Thyroid gland (tissue), 4 donors: ENCODE measurements at regions not wholly inside any gene's neighbourhood (a gene's known extent, or its start where the extent isn't known, plus 50 kb on each side); places are given as distances from the start of the nearest gene placed in this dataset.
"Not testable (repeated sequence)": the region's sequence is repeated elsewhere in the genome, so short reads cannot be mapped to it uniquely, and the experiment has no call there.

Source experiments
- DNase-seq, 2 donors: peaks; one replicate each; pipeline ENCODE4 v3.0.0-alpha.2; 2019
- H3K27ac ChIP-seq, 3 donors: fragments of 200-600 bp; sonication (generic); 1 replicate in 2 of 3; 2 replicates in 1 of 3; pipeline ENCODE4 v1.5.1; 2016 to 2019; ENCODE audit warnings: mild to moderate bottlenecking in 1 of 3, moderate library complexity in 1 of 3
- H3K27me3 ChIP-seq: fragments of 200-600 bp; sonication (generic); one replicate; pipeline ENCODE4 v1.5.1; 2019
- H3K36me3 ChIP-seq, 2 donors: fragments of 200-600 bp; sonication (generic); one replicate each; pipeline ENCODE4 v1.5.1; 2016 to 2019
- H3K4me1 ChIP-seq, 2 donors: fragments of 200-600 bp; sonication (generic); one replicate each; pipeline ENCODE4 v1.5.1; 2017 to 2019
- H3K4me3 ChIP-seq, 3 donors: fragments of 200-600 bp; sonication (generic); replicated peaks in 1 of 3; 1 replicate in 2 of 3; 2 replicates in 1 of 3; pipeline ENCODE4 v1.5.1; 2016; ENCODE audit warnings: mild to moderate bottlenecking in 1 of 3
- H3K9me3 ChIP-seq: fragments of 200-600 bp; sonication (generic); one replicate; pipeline ENCODE4 v1.5.1; 2017
- WGBS, 2 donors: methylation state at CpG; one replicate each; pipeline ENCODE4 v1.1.5; 2017; 5-methylcytosine and 5-hydroxymethylcytosine counted together
- intact Hi-C: fragments of 100-400 bp; cut with DNase I; formaldehyde crosslinking; loops from one replicate; pipeline ENCODE4 v1.15.1; 2023
- TF ChIP-seq, protein P1 (sequence below), 6 experiments: fragments of 200-600 bp in 3 of 6; fragments of 450-650 bp in 3 of 6; sonication (generic) in 3 of 6; IDR thresholded peaks; one replicate each; pipeline ENCODE4 v1.5.1; 2016 to 2019; ENCODE audit warnings: antibody characterized with exemption in 6 of 6, mild to moderate bottlenecking in 2 of 6, inconsistent platforms in 1 of 6, moderate library complexity in 1 of 6

DNA sequence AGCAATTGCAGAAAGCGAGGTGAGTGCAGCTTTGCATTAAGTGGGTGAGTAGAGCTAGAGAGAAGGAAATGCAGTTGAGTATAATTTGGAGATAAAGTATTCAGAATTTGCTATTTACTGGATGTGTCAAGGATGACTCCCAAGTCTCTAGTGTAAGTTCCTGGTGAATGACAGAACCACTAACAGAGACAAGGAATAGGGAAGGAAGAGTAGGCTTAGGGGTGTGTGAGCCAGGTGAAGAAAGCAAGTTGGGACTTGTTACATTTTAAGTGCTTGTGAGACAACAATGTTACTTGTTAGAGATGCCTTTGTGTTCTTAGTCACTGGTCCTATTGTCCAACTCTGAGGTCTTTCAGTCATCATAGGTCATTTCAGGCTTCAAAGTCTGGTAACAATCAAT, 70.8 kb downstream of the TBC1D26 start:
- H3K27ac ChIP-seq, intact Hi-C loops, H3K9me3 ChIP-seq, H3K4me1 ChIP-seq, DNase-seq, H3K36me3 ChIP-seq, H3K27me3 ChIP-seq, H3K4me3 ChIP-seq: not testable (repeated sequence)
- 100% methylated on average over 1 of the region's 1 CpG for WGBS, 2 donors

- H3K36me3 ChIP-seq, H3K27ac ChIP-seq, DNase-seq, H3K27me3 ChIP-seq, H3K4me3 ChIP-seq, H3K9me3 ChIP-seq, intact Hi-C loops, H3K4me1 ChIP-seq: not testable (repeated sequence)
- 60% methylated on average over 1 of the region's 4 CpGs; no CpG with 5 or more reads in 1 of the 2 donors for WGBS, 2 donors
Measured at GRCh38 chr17:15806825-15807224, 74.7 kb downstream of the TBC1D26 start.

GRCh38 chr17:15813388-15813787, 81.3 kb downstream of the TBC1D26 start:
- H3K4me3 ChIP-seq, intact Hi-C loops, H3K9me3 ChIP-seq, H3K36me3 ChIP-seq, H3K4me1 ChIP-seq, H3K27me3 ChIP-seq, H3K27ac ChIP-seq, DNase-seq: not testable (repeated sequence)
- WGBS, 2 donors, result 77 to 78% methylated on average over 5 to 6 of the region's 7 CpGs

- 47 to 53% methylated on average over 3 of the region's 3 CpGs for WGBS, 2 donors
- H3K27me3 ChIP-seq, H3K27ac ChIP-seq, H3K4me3 ChIP-seq, H3K36me3 ChIP-seq, H3K9me3 ChIP-seq, intact Hi-C loops, H3K4me1 ChIP-seq, DNase-seq: not testable (repeated sequence)
Measured at GRCh38 chr17:15814003-15814402, 81.9 kb downstream of the TBC1D26 start.

DNA sequence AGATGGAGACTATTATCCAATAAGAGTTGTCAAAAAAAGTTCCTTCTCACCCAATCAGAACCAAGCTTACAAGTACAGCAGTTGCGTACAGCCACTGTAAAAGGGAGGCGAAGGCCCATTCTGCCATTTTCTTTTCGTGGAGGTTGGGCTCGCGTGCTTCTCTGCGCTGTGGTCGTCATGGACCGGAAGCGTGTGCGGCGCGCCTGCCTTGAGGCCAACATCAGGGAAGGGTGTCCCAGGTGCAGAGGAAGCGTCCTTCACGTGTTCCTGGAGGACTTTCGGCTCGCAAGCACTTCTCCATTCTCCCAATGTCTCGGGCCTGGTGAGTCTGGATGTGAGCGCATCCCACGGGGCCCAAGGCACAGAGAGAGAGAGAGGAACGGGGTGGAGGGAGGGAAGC, 85.8 kb downstream of the TBC1D26 start:
- 96 to 99% methylated on average over 12 to 19 of the region's 20 CpGs for WGBS, 2 donors
- H3K27ac ChIP-seq, intact Hi-C loops: not testable (repeated sequence)

GRCh38 chr17:15822280-15822679, 90.2 kb downstream of the TBC1D26 start:
- H3K36me3 ChIP-seq, DNase-seq, H3K9me3 ChIP-seq, H3K4me1 ChIP-seq, H3K4me3 ChIP-seq, H3K27me3 ChIP-seq, H3K27ac ChIP-seq: not testable (repeated sequence)
- intact Hi-C loops, result loop anchor here (10.0 kb wide), 1 partner anchor 173 kb away; the partner anchor contains the start of genes TTC19 and ZSWIM7
- 61 to 87% methylated on average over 4 of the region's 5 CpGs for WGBS, 2 donors

More for the DNA sequence above, 85.8 kb downstream of the TBC1D26 start:
- H3K4me3 ChIP-seq, H3K9me3 ChIP-seq, DNase-seq, H3K27me3 ChIP-seq, H3K36me3 ChIP-seq, H3K4me1 ChIP-seq: not testable (repeated sequence)

DNA sequence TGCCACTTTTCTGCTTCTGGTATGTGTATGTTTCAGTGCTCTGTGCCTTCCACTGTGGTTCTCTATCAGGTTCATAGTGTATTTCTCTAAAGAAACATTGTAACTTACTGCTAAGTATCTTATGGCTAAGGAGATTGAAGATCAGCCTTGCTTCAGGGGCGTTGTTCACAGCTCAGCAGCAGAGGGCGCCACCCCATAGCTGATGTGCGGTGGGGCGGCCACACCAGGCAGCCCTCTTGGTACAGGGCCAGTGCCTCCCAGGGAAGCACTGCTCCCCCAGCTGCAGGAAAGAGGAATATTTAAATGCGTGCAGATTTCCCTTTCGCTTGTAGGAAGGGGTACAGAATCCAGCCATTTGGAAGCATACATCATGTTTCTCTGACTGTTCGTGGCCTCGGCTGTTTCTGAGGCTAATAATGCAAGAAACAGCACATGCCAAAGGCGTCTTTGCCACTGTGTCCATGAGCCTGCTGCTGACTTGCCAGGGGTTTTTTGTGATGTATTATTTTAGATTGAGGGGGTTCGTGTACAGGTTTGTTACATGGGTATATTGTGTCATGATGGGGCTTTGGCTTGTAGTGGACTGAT, 96.7 kb downstream of the TBC1D26 start:
- not testable (repeated sequence) for H3K4me1 ChIP-seq, H3K4me3 ChIP-seq, H3K9me3 ChIP-seq, H3K27ac ChIP-seq, H3K36me3 ChIP-seq, H3K27me3 ChIP-seq
- WGBS, 2 donors, result 5 to 9% methylated on average over 9 to 10 of the region's 10 CpGs
- peak; percentile 75 to 82 for DNase-seq
- intact Hi-C loops, result loop anchor here (10.0 kb wide), 1 partner anchor 166 kb away; the partner anchor contains the start of genes TTC19 and ZSWIM7
- TF ChIP-seq, protein P1, sequence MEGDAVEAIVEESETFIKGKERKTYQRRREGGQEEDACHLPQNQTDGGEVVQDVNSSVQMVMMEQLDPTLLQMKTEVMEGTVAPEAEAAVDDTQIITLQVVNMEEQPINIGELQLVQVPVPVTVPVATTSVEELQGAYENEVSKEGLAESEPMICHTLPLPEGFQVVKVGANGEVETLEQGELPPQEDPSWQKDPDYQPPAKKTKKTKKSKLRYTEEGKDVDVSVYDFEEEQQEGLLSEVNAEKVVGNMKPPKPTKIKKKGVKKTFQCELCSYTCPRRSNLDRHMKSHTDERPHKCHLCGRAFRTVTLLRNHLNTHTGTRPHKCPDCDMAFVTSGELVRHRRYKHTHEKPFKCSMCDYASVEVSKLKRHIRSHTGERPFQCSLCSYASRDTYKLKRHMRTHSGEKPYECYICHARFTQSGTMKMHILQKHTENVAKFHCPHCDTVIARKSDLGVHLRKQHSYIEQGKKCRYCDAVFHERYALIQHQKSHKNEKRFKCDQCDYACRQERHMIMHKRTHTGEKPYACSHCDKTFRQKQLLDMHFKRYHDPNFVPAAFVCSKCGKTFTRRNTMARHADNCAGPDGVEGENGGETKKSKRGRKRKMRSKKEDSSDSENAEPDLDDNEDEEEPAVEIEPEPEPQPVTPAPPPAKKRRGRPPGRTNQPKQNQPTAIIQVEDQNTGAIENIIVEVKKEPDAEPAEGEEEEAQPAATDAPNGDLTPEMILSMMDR (IDR thresholded peaks at IDR 0.05), result peak; percentile 22 to 95 (median 78)

GRCh38 chr17:15830221-15830620, 98.1 kb downstream of the TBC1D26 start:
- H3K4me3 ChIP-seq, DNase-seq, H3K27me3 ChIP-seq, H3K9me3 ChIP-seq, H3K36me3 ChIP-seq, H3K4me1 ChIP-seq, H3K27ac ChIP-seq, intact Hi-C loops: not testable (repeated sequence)
- 69 to 80% methylated on average over 4 of the region's 4 CpGs for WGBS, 2 donors

- H3K27ac ChIP-seq, intact Hi-C loops, H3K9me3 ChIP-seq, H3K4me1 ChIP-seq, H3K4me3 ChIP-seq, H3K27me3 ChIP-seq, DNase-seq, H3K36me3 ChIP-seq: not testable (repeated sequence)
- 75 to 84% methylated on average over 6 of the region's 6 CpGs for WGBS, 2 donors
Measured at GRCh38 chr17:15831182-15831581, 99.1 kb downstream of the TBC1D26 start.

- DNase-seq, intact Hi-C loops, H3K27ac ChIP-seq, H3K27me3 ChIP-seq, H3K4me1 ChIP-seq, H3K36me3 ChIP-seq, H3K4me3 ChIP-seq, H3K9me3 ChIP-seq: not testable (repeated sequence)
- WGBS, 2 donors, result 78 to 80% methylated on average over 11 of the region's 11 CpGs
Measured at GRCh38 chr17:15832921-15833480, 100.9 kb downstream of the TBC1D26 start.

GRCh38 chr17:15833890-15834289, 101.8 kb downstream of the TBC1D26 start:
- WGBS, 2 donors, result 44 to 55% methylated on average over 4 to 5 of the region's 5 CpGs
- H3K36me3 ChIP-seq, H3K27ac ChIP-seq, intact Hi-C loops, H3K4me1 ChIP-seq, H3K27me3 ChIP-seq, H3K9me3 ChIP-seq, H3K4me3 ChIP-seq: not testable (repeated sequence)
- peak in 1 of 2 donors; percentile 2 for DNase-seq

- not testable (repeated sequence) for H3K4me1 ChIP-seq
Measured at GRCh38 chr17:15835481-15835880, 103.4 kb downstream of the TBC1D26 start.

More at GRCh38 chr17:15835481-15835880, 103.4 kb downstream of the TBC1D26 start:
- H3K9me3 ChIP-seq, H3K36me3 ChIP-seq, H3K4me3 ChIP-seq, H3K27ac ChIP-seq, intact Hi-C loops, DNase-seq, H3K27me3 ChIP-seq: not testable (repeated sequence)
- WGBS, 2 donors, result 57 to 89% methylated on average over 1 to 2 of the region's 4 CpGs
